AG09319 (cell line): ENCODE measurements at regions not wholly inside any gene's neighbourhood (a gene's known extent, or its start where the extent isn't known, plus 50 kb on each side); places are given as distances from the start of the nearest gene placed in this dataset.

Experiments
- DNase-seq: peaks from one replicate; pipeline ENCODE4 v3.0.0-alpha.2; 2010; ENCODE audit warnings: low read depth; ENCODE audit errors: extremely low read depth
- TF ChIP-seq, protein P1 (sequence below): IDR thresholded peaks from 2 replicates; pipeline ENCODE4 v1.5.1; 2011; ENCODE audit warnings: low read depth, mild to moderate bottlenecking, inconsistent platforms, low read length, moderate library complexity

DNA sequence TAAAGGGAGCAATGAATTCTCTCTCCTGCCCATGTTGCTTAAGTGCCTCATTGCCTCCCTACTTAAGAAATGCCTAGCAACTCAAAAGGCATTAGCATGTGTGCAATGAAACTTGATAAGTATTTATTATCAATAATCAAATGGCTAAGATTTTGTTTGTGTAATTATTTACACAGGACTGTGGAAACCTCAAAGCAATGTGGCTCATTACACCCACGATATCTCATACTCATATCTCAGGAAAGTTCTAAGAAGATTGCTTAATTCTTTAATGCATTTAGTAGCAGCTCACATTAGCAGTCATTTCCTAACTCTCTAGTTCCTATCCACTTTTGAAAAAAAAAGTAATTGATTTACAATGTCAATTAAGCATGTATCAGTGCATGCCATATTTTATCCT lies 253.3 kb downstream of the DUSP10 start:
- DNase-seq: no peak

DNA sequence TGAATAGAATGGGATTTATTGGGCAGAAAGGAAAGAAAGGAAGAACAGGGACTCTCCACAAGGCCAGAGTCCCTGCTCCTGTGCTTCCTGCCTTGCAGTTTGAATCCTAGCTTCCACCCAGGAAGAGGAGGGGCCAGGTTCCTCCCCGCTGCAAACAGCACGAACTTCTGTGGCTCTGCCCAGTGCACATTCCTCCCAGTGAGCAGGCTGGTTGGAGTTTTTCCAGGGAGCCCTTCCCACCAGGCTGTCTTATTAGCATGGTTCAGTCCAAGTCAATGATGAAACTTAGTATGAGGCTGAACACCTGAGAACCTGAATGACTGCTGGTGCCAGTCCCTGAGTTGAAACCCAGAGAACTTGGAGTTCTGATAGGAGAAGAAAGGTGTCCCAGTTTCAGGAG lies 247.2 kb downstream of the DUSP10 start:
- DNase-seq: no peak
- TF ChIP-seq, protein P1, sequence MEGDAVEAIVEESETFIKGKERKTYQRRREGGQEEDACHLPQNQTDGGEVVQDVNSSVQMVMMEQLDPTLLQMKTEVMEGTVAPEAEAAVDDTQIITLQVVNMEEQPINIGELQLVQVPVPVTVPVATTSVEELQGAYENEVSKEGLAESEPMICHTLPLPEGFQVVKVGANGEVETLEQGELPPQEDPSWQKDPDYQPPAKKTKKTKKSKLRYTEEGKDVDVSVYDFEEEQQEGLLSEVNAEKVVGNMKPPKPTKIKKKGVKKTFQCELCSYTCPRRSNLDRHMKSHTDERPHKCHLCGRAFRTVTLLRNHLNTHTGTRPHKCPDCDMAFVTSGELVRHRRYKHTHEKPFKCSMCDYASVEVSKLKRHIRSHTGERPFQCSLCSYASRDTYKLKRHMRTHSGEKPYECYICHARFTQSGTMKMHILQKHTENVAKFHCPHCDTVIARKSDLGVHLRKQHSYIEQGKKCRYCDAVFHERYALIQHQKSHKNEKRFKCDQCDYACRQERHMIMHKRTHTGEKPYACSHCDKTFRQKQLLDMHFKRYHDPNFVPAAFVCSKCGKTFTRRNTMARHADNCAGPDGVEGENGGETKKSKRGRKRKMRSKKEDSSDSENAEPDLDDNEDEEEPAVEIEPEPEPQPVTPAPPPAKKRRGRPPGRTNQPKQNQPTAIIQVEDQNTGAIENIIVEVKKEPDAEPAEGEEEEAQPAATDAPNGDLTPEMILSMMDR: no peak

More for the DNA sequence above, 253.3 kb downstream of the DUSP10 start:
- TF ChIP-seq, protein P1: no peak

DNA sequence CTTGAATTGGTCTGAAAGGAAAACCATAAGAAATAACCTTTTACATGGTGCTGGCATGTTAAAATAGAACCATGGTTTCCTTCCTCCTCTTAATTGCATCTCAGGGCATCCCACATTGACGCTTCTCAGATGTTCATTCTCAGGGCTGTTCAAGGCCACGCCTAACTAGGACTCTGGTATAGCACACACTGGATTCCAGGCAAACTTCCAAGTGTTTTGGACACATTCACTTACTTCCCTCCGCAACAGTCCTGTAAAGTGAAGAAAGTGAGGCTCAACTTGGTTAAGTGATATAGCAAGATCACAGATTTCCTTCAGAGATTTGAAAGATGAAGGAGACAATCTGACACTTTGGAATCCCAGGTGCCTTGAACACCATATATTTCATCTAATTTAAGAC lies 244.8 kb downstream of the DUSP10 start:
- TF ChIP-seq, protein P1: no peak
- no peak for DNase-seq

DNA sequence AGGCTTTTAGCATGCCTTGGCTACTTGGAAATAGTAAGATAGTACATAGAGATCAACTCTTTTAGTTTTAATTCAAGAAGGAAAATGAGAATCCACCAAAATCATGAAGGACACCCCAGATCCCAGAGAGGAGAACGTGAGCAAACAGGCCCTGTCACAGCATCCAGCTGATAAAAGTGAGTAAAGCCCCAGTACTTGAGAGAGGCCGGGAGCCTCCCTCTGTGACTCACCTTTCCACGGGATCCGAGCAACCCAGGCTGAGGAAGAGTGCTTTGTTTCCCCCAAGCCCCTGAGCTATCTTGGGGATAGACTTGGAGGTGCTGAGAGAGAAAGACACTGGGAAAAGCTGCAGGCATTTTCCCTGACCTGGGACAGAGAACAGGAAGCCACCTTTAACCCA lies 238.6 kb downstream of the DUSP10 start:
- TF ChIP-seq, protein P1: no peak
- no peak for DNase-seq

DNA sequence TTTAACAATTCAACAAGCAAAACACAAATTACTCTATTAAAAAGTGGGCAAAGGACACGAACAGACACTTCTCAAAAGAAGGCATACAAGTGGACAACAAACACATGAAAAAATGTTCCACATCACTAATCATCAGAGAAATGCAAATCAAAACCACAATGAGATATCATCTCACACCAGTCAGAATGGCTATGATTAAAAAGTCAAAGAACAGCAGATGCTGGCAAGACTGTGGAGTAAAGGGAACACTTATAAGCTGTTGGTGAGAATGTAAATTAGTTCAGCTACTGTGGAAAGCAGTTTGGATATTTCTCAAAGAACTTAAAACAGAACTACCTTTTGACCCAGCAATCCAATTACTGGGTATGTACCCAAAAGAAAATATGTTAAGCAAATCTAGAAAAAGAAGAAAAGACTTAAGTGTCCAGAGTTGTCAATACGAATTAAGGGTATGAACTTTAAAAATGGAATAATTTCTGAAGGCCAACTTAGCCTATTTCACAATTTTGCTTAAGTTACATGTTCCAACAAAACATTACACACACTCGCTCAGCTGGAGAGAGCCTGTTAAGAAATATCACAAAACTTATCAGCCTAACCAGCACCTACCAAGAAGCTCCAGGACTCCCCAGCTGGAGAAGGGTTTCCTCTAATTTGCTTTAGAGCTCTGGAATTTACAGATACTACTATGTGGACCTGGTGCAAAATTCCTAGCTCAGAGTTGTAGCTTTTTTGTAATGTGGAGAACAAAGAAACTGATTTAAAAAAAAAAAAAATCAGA lies 232.1 kb downstream of the DUSP10 start:
- DNase-seq: no peak
- TF ChIP-seq, protein P1: no peak

DNA sequence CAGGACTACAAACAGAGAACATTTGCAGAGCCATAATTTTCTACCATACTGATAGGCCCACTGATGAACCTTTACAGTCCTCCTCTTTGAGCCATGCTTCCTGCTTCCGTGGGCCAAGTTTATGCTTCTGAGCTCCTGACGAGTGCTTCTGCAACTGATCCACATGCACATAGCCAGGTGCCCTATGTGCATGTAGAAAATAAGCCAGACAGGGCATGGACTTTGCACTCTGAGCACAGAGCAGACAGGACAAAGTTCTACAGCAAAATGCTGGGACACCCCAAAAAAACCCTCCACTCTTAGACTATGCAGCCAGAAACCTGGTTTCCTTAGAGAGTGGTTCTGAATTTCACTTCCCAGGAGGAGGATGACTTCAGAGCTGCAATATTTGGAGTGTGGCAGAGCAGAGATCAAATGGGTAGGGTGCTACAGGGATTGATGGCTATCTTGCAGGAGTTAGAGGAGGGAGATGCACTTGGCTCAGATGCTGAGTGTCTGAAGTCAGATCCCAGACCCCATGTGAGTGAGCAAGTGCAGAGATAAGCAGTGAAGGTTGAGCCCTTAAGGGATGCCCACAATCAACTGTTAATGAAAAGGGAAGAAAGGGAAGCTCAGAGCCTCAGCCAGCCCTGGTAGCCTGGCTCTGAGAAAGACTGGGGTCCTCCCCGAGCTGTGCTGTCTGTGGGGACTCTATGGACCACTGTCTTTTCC lies 230.9 kb downstream of the DUSP10 start:
- TF ChIP-seq, protein P1: no peak
- no peak for DNase-seq

DNA sequence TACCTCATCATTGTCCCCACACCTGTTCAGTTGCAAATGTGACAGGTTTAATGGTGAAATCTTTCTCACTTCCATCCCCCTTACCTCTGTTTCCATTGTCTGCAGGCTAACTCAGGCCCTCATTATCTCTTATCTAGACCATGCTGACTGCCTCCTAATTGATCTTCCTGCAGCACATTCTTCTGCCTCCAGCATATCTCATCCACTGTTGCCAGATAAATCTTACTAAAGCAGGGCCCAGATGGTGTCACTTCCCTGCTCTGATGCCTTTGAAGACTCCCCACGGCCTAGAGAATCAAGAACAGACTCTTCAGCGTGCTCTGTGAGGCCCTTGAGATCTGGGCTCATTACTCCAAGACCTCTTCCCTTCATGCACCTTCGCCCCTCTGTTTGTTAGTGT lies 230.1 kb downstream of the DUSP10 start:
- DNase-seq: no peak
- TF ChIP-seq, protein P1: no peak
